HG02840 (cell line): ENCODE measurements at regions not wholly inside any gene's neighbourhood (a gene's known extent, or its start where the extent isn't known, plus 50 kb on each side); places are given as distances from the start of the nearest gene placed in this dataset.
"Not testable (repeated sequence)": the region's sequence is repeated elsewhere in the genome, so short reads cannot be mapped to it uniquely, and the experiment has no call there.

Experiments
- ATAC-seq: cut with Tn5 transposase; IDR thresholded peaks from one replicate; pipeline ENCODE4 v1.9.1; 2021; ENCODE audit warnings: mild to moderate bottlenecking, moderate library complexity, moderate number of reproducible peaks; ENCODE audit not compliant: unreplicated experiment, low FRiP score

GRCh38 chr10:28432210-28432676 lies 100.7 kb upstream of the WAC start:
- ATAC-seq, result no peak

- ATAC-seq, result no peak
Observed at GRCh38 chr10:28434063-28434462, 98.9 kb upstream of the WAC start.

GRCh38 chr10:28442403-28442802 lies 90.5 kb upstream of the WAC start:
- no peak for ATAC-seq

GRCh38 chr10:28444031-28444430 lies 88.9 kb upstream of the WAC start:
- ATAC-seq, result no peak

GRCh38 chr10:28445516-28445915 lies 87.4 kb upstream of the WAC start:
- ATAC-seq, result no peak

- ATAC-seq, result no peak
Observed at GRCh38 chr10:28449382-28449781, 83.5 kb upstream of the WAC start.

- no peak for ATAC-seq
Observed at GRCh38 chr10:28449926-28450325, 83.0 kb upstream of the WAC start.

- no peak for ATAC-seq
Observed at GRCh38 chr10:28453926-28454325, 79.0 kb upstream of the WAC start.

- no peak for ATAC-seq
Observed at GRCh38 chr10:28457110-28457509, 75.8 kb upstream of the WAC start.

- ATAC-seq, result not testable (repeated sequence)
Observed at GRCh38 chr10:28457873-28458272, 75.0 kb upstream of the WAC start.

GRCh38 chr10:28459453-28460144 lies 73.3 kb upstream of the WAC start:
- ATAC-seq, result no peak

- no peak for ATAC-seq
Observed at GRCh38 chr10:28463141-28463540, 69.8 kb upstream of the WAC start.

GRCh38 chr10:28463676-28464395 lies 69.1 kb upstream of the WAC start:
- ATAC-seq, result no peak

GRCh38 chr10:28467615-28468014 lies 65.3 kb upstream of the WAC start:
- ATAC-seq, result no peak

GRCh38 chr10:28468707-28469483 lies 64.0 kb upstream of the WAC start:
- no peak for ATAC-seq

- ATAC-seq, result no peak
Observed at GRCh38 chr10:28470873-28471651, 61.9 kb upstream of the WAC start.

GRCh38 chr10:28471652-28472050 lies 61.3 kb upstream of the WAC start:
- ATAC-seq, result no peak

- ATAC-seq, result no peak
Observed at GRCh38 chr10:28478646-28479045, 54.3 kb upstream of the WAC start.

- ATAC-seq, result no peak
Observed at GRCh38 chr10:28479425-28479865, 53.5 kb upstream of the WAC start.

GRCh38 chr10:28479927-28480627 lies 52.8 kb upstream of the WAC start:
- ATAC-seq, result no peak
